ENCODE measurements at regions not wholly inside any gene's neighbourhood (a gene's known extent, or its start where the extent isn't known, plus 50 kb on each side); places are given as distances from the start of the nearest gene placed in this dataset.

DNA sequence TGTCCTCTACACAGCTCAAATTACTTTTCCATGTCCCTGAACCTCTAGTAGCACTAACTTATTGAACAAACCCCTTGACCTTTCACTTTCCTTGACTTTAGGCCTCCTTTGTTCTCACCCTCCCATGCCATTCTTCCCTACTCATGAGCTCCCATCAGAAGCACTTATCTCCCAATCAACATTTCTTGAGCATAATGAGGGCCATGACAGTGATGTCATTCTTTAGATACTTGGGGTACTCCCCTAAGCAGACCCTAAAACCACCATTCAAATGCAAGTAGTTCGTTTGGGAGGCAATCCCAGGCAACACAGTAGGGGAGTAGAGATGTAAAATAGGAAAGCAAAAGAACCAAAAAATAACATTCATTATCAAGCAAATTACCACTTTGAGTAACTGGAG lies 115.9 kb upstream of the ARHGAP28 start (continued):
- TF ChIP-seq, protein P1, sequence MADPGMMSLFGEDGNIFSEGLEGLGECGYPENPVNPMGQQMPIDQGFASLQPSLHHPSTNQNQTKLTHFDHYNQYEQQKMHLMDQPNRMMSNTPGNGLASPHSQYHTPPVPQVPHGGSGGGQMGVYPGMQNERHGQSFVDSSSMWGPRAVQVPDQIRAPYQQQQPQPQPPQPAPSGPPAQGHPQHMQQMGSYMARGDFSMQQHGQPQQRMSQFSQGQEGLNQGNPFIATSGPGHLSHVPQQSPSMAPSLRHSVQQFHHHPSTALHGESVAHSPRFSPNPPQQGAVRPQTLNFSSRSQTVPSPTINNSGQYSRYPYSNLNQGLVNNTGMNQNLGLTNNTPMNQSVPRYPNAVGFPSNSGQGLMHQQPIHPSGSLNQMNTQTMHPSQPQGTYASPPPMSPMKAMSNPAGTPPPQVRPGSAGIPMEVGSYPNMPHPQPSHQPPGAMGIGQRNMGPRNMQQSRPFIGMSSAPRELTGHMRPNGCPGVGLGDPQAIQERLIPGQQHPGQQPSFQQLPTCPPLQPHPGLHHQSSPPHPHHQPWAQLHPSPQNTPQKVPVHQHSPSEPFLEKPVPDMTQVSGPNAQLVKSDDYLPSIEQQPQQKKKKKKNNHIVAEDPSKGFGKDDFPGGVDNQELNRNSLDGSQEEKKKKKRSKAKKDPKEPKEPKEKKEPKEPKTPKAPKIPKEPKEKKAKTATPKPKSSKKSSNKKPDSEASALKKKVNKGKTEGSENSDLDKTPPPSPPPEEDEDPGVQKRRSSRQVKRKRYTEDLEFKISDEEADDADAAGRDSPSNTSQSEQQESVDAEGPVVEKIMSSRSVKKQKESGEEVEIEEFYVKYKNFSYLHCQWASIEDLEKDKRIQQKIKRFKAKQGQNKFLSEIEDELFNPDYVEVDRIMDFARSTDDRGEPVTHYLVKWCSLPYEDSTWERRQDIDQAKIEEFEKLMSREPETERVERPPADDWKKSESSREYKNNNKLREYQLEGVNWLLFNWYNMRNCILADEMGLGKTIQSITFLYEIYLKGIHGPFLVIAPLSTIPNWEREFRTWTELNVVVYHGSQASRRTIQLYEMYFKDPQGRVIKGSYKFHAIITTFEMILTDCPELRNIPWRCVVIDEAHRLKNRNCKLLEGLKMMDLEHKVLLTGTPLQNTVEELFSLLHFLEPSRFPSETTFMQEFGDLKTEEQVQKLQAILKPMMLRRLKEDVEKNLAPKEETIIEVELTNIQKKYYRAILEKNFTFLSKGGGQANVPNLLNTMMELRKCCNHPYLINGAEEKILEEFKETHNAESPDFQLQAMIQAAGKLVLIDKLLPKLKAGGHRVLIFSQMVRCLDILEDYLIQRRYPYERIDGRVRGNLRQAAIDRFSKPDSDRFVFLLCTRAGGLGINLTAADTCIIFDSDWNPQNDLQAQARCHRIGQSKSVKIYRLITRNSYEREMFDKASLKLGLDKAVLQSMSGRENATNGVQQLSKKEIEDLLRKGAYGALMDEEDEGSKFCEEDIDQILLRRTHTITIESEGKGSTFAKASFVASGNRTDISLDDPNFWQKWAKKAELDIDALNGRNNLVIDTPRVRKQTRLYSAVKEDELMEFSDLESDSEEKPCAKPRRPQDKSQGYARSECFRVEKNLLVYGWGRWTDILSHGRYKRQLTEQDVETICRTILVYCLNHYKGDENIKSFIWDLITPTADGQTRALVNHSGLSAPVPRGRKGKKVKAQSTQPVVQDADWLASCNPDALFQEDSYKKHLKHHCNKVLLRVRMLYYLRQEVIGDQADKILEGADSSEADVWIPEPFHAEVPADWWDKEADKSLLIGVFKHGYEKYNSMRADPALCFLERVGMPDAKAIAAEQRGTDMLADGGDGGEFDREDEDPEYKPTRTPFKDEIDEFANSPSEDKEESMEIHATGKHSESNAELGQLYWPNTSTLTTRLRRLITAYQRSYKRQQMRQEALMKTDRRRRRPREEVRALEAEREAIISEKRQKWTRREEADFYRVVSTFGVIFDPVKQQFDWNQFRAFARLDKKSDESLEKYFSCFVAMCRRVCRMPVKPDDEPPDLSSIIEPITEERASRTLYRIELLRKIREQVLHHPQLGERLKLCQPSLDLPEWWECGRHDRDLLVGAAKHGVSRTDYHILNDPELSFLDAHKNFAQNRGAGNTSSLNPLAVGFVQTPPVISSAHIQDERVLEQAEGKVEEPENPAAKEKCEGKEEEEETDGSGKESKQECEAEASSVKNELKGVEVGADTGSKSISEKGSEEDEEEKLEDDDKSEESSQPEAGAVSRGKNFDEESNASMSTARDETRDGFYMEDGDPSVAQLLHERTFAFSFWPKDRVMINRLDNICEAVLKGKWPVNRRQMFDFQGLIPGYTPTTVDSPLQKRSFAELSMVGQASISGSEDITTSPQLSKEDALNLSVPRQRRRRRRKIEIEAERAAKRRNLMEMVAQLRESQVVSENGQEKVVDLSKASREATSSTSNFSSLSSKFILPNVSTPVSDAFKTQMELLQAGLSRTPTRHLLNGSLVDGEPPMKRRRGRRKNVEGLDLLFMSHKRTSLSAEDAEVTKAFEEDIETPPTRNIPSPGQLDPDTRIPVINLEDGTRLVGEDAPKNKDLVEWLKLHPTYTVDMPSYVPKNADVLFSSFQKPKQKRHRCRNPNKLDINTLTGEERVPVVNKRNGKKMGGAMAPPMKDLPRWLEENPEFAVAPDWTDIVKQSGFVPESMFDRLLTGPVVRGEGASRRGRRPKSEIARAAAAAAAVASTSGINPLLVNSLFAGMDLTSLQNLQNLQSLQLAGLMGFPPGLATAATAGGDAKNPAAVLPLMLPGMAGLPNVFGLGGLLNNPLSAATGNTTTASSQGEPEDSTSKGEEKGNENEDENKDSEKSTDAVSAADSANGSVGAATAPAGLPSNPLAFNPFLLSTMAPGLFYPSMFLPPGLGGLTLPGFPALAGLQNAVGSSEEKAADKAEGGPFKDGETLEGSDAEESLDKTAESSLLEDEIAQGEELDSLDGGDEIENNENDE (IDR thresholded peaks at IDR 0.05; ENCODE audit: insufficient replicate concordance, low read length) = no peak
- TF ChIP-seq CEBPB (IDR thresholded peaks at IDR 0.05; ENCODE audit: low read depth, low read length) (no peak), KDM5A (IDR thresholded peaks at IDR 0.05; ENCODE audit: low read length) (no peak), EP300 (IDR thresholded peaks at IDR 0.05; ENCODE audit: borderline replicate concordance in 1 of 2, low read depth in 2 of 2, low read length in 2 of 2) (no peak), SP2 (IDR thresholded peaks at IDR 0.05; ENCODE audit: low read length) (no peak), TAF1 (IDR thresholded peaks at IDR 0.05; ENCODE audit: low read depth, low read length) (no peak), CREB1 (IDR thresholded peaks at IDR 0.05) (0 out of 2 replicates have a peak, but pooled peaks have one; percentile 40), JUN (IDR thresholded peaks at IDR 0.05; ENCODE audit: low read depth, low read length) (peak; percentile 45; the same call in 1 of the 2 replicates), SIRT6 (IDR thresholded peaks at IDR 0.05; ENCODE audit: low read length) (no peak)
- TF ChIP-seq, protein P2, sequence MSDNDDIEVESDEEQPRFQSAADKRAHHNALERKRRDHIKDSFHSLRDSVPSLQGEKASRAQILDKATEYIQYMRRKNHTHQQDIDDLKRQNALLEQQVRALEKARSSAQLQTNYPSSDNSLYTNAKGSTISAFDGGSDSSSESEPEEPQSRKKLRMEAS (IDR thresholded peaks at IDR 0.05) = no peak
- TF ChIP-seq, protein P3, sequence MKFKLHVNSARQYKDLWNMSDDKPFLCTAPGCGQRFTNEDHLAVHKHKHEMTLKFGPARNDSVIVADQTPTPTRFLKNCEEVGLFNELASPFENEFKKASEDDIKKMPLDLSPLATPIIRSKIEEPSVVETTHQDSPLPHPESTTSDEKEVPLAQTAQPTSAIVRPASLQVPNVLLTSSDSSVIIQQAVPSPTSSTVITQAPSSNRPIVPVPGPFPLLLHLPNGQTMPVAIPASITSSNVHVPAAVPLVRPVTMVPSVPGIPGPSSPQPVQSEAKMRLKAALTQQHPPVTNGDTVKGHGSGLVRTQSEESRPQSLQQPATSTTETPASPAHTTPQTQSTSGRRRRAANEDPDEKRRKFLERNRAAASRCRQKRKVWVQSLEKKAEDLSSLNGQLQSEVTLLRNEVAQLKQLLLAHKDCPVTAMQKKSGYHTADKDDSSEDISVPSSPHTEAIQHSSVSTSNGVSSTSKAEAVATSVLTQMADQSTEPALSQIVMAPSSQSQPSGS (IDR thresholded peaks at IDR 0.05; ENCODE audit: low read length) = peak; percentile 88; the same call in 1 of the 2 replicates
